HG02610 (cell line): ENCODE measurements at regions not wholly inside any gene's neighbourhood (a gene's known extent, or its start where the extent isn't known, plus 50 kb on each side); places are given as distances from the start of the nearest gene placed in this dataset.
"Not testable (repeated sequence)": the region's sequence is repeated elsewhere in the genome, so short reads cannot be mapped to it uniquely, and the experiment has no call there.

Experiments used
- ATAC-seq: cut with Tn5 transposase; IDR thresholded peaks from one replicate; pipeline ENCODE4 v1.9.1; 2021; ENCODE audit warnings: mild to moderate bottlenecking, moderate library complexity; ENCODE audit not compliant: unreplicated experiment

GRCh38 chr16:5315914-5316313 is 218.3 kb upstream of the EEF2KMT start:
- no peak for ATAC-seq

GRCh38 chr16:5314377-5314776 is 216.8 kb upstream of the EEF2KMT start:
- no peak for ATAC-seq

GRCh38 chr16:5309946-5310611 is 212.5 kb upstream of the EEF2KMT start:
- ATAC-seq, result no peak

- ATAC-seq, result no peak
Measured at GRCh38 chr16:5305023-5305422, 207.4 kb upstream of the EEF2KMT start.

GRCh38 chr16:5302372-5303114 is 204.9 kb upstream of the EEF2KMT start:
- no peak for ATAC-seq

GRCh38 chr16:5298202-5298601 is 200.6 kb upstream of the EEF2KMT start:
- ATAC-seq, result no peak

- no peak for ATAC-seq
Measured at GRCh38 chr16:5296176-5296575, 198.6 kb upstream of the EEF2KMT start.

GRCh38 chr16:5295304-5295703 is 197.7 kb upstream of the EEF2KMT start:
- ATAC-seq, result not testable (repeated sequence)

GRCh38 chr16:5282152-5282551 is 184.6 kb upstream of the EEF2KMT start:
- not testable (repeated sequence) for ATAC-seq

GRCh38 chr16:5257462-5257861 is 159.9 kb upstream of the EEF2KMT start:
- ATAC-seq, result no peak

GRCh38 chr16:5252791-5253190 is 155.2 kb upstream of the EEF2KMT start:
- ATAC-seq, result no peak

GRCh38 chr16:5247403-5247802 is 149.8 kb upstream of the EEF2KMT start:
- not testable (repeated sequence) for ATAC-seq

GRCh38 chr16:5240278-5240626 is 142.7 kb upstream of the EEF2KMT start:
- not testable (repeated sequence) for ATAC-seq

GRCh38 chr16:5239472-5240277 is 142.1 kb upstream of the EEF2KMT start:
- not testable (repeated sequence) for ATAC-seq

- no peak for ATAC-seq
Measured at GRCh38 chr16:5235119-5235518, 137.5 kb upstream of the EEF2KMT start.

- ATAC-seq, result no peak
Measured at GRCh38 chr16:5234295-5235050, 136.9 kb upstream of the EEF2KMT start.

- no peak for ATAC-seq
Measured at GRCh38 chr16:5231246-5231759, 133.7 kb upstream of the EEF2KMT start.

GRCh38 chr16:5228369-5228768 is 130.8 kb upstream of the EEF2KMT start:
- ATAC-seq, result no peak

GRCh38 chr16:5225931-5226655 is 128.5 kb upstream of the EEF2KMT start:
- ATAC-seq, result no peak

GRCh38 chr16:5222761-5223160 is 125.2 kb upstream of the EEF2KMT start:
- ATAC-seq, result no peak
